ENCODE measurements at regions not wholly inside any gene's neighbourhood (a gene's known extent, or its start where the extent isn't known, plus 50 kb on each side); places are given as distances from the start of the nearest gene placed in this dataset.

GRCh38 chr18:60047556-60047955 is 147.8 kb downstream of the PMAIP1 start:
- no peak overlapping the region for H3K4me3 ChIP-seq
- H3K4me1 ChIP-seq = no peaks in the 10 kb centered on the region
- TF ChIP-seq CTCF (IDR thresholded peaks at IDR 0.05) (no peak), POLR2A (IDR thresholded peaks at IDR 0.05) (no peak)
- intact Hi-C loops (cut with DNase I; ENCODE audit: low total_unique reads) = no loop called here
- H3K27me3 ChIP-seq = no peaks in the 10 kb centered on the region
- DNase-seq = no peak
- H3K27ac ChIP-seq = no peak overlapping the region
- H3K36me3 ChIP-seq (ENCODE audit: low read depth, missing control alignments) = no peaks in the 10 kb centered on the region
- H3K9me3 ChIP-seq = no peaks in the 10 kb centered on the region

DNA sequence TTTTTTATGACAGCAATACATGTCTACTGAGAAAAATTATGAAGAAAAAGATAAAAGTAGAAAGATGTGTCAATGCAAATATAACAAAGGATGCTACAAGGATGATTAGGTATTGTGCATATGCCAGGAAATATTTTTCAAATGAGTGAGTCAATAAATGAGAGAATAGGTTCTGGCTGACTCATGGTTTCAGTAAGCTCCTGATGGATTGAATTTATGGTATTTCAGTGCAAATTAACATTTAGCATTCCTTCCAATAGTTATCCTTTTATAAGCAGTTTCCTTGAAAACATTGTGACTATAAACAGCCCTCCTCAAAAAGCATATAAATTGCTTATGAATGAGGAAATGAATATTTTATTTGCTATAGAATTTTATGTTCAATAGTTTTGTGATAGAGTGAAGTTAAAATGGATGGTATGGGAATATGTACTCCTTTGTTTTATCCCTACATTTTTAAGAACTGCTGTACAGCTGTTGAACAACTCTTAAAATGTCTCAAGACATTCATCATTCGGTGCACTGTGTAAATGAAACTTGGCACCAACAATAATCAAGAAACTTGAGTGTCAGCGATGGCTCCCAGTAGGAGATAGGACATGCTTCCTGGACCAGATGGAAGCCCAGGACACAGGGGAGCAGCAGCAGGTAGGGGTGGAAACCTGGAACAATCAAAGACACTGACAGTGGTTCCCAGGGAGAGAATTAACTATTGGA is 144.7 kb downstream of the PMAIP1 start:
- Histone ChIP-seq H3K4me3 (no peak overlapping the region), H3K36me3 (ENCODE audit: low read depth, missing control alignments) (no peaks in the 10 kb centered on the region), H3K27ac (no peak overlapping the region), H3K9me3 (no peaks in the 10 kb centered on the region), H3K27me3 (no peaks in the 10 kb centered on the region), H3K4me1 (no peaks in the 10 kb centered on the region)
- 79 to 86% methylated on average over 2 of the region's 2 CpGs for WGBS, 2 donors
- DNase-seq = no peak
- intact Hi-C loops (cut with DNase I; ENCODE audit: low total_unique reads) = no loop called here
- TF ChIP-seq CTCF (IDR thresholded peaks at IDR 0.05) (no peak), POLR2A (IDR thresholded peaks at IDR 0.05) (no peak)

GRCh38 chr18:60040971-60041370 is 141.2 kb downstream of the PMAIP1 start:
- WGBS, 2 donors = 90 to 95% methylated on average over 1 of the region's 1 CpG
- H3K36me3 ChIP-seq (ENCODE audit: low read depth, missing control alignments) = no peaks in the 10 kb centered on the region
- no peaks in the 10 kb centered on the region for H3K4me1 ChIP-seq
- TF ChIP-seq CTCF (IDR thresholded peaks at IDR 0.05) (no peak), POLR2A (IDR thresholded peaks at IDR 0.05) (no peak)
- no peak overlapping the region for H3K27ac ChIP-seq
- H3K4me3 ChIP-seq = no peak overlapping the region
- DNase-seq = no peak
- intact Hi-C loops (cut with DNase I; ENCODE audit: low total_unique reads) = no loop called here
- H3K27me3 ChIP-seq = no peaks in the 10 kb centered on the region
- H3K9me3 ChIP-seq = no peaks in the 10 kb centered on the region

- Histone ChIP-seq H3K9me3 (no peaks in the 10 kb centered on the region), H3K4me3 (no peak overlapping the region), H3K36me3 (ENCODE audit: low read depth, missing control alignments) (no peaks in the 10 kb centered on the region), H3K27ac (no peak overlapping the region), H3K4me1 (no peaks in the 10 kb centered on the region), H3K27me3 (no peaks in the 10 kb centered on the region)
- intact Hi-C loops (cut with DNase I; ENCODE audit: low total_unique reads) = no loop called here
- no peak for TF ChIP-seq CTCF (IDR thresholded peaks at IDR 0.05)
- DNase-seq = no peak
Observed at GRCh38 chr18:60038731-60039130, 138.9 kb downstream of the PMAIP1 start.

DNA sequence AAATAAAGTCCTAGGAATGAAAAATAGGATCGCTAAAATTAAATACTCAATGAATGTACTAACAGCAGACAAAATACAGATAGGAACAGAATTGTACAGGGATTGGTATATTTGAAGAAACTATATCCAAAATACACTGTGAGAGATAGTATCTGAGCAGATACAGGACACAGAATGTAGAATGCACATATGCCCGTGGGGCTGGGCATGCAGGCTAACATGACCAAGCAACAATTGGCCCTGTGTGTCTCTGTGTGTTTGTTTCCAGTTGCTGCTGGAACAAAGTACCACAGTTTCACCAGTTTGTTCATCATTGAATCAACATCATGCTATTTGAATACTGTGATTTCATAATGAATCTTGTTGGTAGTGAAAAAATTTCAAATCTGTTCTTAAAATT is 127.6 kb downstream of the PMAIP1 start:
- Histone ChIP-seq H3K27me3 (no peaks in the 10 kb centered on the region), H3K36me3 (ENCODE audit: low read depth, missing control alignments) (no peaks in the 10 kb centered on the region), H3K9me3 (no peaks in the 10 kb centered on the region), H3K27ac (no peak overlapping the region), H3K4me1 (no peaks in the 10 kb centered on the region), H3K4me3 (no peak overlapping the region)
- intact Hi-C loops (cut with DNase I; ENCODE audit: low total_unique reads) = no loop called here
- TF ChIP-seq POLR2A (IDR thresholded peaks at IDR 0.05) (no peak), CTCF (IDR thresholded peaks at IDR 0.05) (no peak)
- WGBS, 2 donors = 79 to 85% methylated on average over 2 of the region's 2 CpGs
- DNase-seq = no peak

All from testis (tissue), 2 donors.